ENCODE measurements at regions not wholly inside any gene's neighbourhood (a gene's known extent, or its start where the extent isn't known, plus 50 kb on each side); places are given as distances from the start of the nearest gene placed in this dataset.

- DNase-seq, result no peak
- no peaks in the 10 kb centered on the region for H3K27me3 ChIP-seq
- peak overlapping the region in 1 of 2 donors; percentile 13 for H3K27ac ChIP-seq
- intact Hi-C loops (cut with DNase I), result no loop called here
- no peaks in the 10 kb centered on the region for H3K36me3 ChIP-seq
- H3K4me3 ChIP-seq, result no peak overlapping the region
- no peak for TF ChIP-seq CTCF (IDR thresholded peaks at IDR 0.05)
- peaks cover 2 to 12% of the 10 kb centered on the region in 2 donors for H3K4me1 ChIP-seq
- H3K9me3 ChIP-seq, result no peaks in the 10 kb centered on the region
- ATAC-seq, result peak; percentile 3
Measured at GRCh38 chr10:31129271-31129670, 97.6 kb upstream of the ZNF438 start.

- H3K4me1 ChIP-seq, result peaks cover 7 to 18% of the 10 kb centered on the region in 2 donors
- no peak for DNase-seq
- H3K36me3 ChIP-seq, result no peaks in the 10 kb centered on the region
- H3K27me3 ChIP-seq, result no peaks in the 10 kb centered on the region
- no peak for TF ChIP-seq CTCF (IDR thresholded peaks at IDR 0.05)
- no peak overlapping the region for H3K4me3 ChIP-seq
- intact Hi-C loops (cut with DNase I), result loop anchor here in 1 of 2 donors (10.0 kb wide), 1 partner anchor 565 kb away; no protein-coding TSS in a partner anchor
- no peak overlapping the region for H3K27ac ChIP-seq
- ATAC-seq, result no peak
- H3K9me3 ChIP-seq, result no peaks in the 10 kb centered on the region
Measured at GRCh38 chr10:31129880-31130405, 98.3 kb upstream of the ZNF438 start.

- Histone ChIP-seq H3K4me1 (peaks cover 7 to 22% of the 10 kb centered on the region in 2 donors), H3K27ac (no peak overlapping the region), H3K4me3 (no peak overlapping the region), H3K27me3 (no peaks in the 10 kb centered on the region), H3K36me3 (no peaks in the 10 kb centered on the region), H3K9me3 (no peaks in the 10 kb centered on the region)
- DNase-seq (no peak), ATAC-seq (no peak)
- no peak for TF ChIP-seq CTCF (IDR thresholded peaks at IDR 0.05)
- intact Hi-C loops (cut with DNase I), result loop anchor here in 1 of 2 donors (10.0 kb wide), 1 partner anchor 564 kb away; no protein-coding TSS in a partner anchor
Measured at GRCh38 chr10:31130406-31130805, 98.7 kb upstream of the ZNF438 start.

- Histone ChIP-seq H3K36me3 (no peaks in the 10 kb centered on the region), H3K27me3 (no peaks in the 10 kb centered on the region), H3K4me1 (peaks cover 7 to 22% of the 10 kb centered on the region in 2 donors), H3K9me3 (no peaks in the 10 kb centered on the region), H3K4me3 (no peak overlapping the region), H3K27ac (no peak overlapping the region)
- intact Hi-C loops (cut with DNase I), result loop anchor here in 1 of 2 donors (10.0 kb wide), 1 partner anchor 564 kb away; no protein-coding TSS in a partner anchor
- no peak for ATAC-seq
- no peak for TF ChIP-seq CTCF (IDR thresholded peaks at IDR 0.05)
- DNase-seq, result no peak
Measured at GRCh38 chr10:31131251-31131650, 99.6 kb upstream of the ZNF438 start.

- H3K4me3 ChIP-seq, result no peak overlapping the region
- H3K4me1 ChIP-seq, result peaks cover 7 to 22% of the 10 kb centered on the region in 2 donors
- H3K27me3 ChIP-seq, result no peaks in the 10 kb centered on the region
- H3K27ac ChIP-seq, result peak overlapping the region in 1 of 2 donors; percentile 83
- DNase-seq, result no peak
- H3K36me3 ChIP-seq, result no peaks in the 10 kb centered on the region
- no peaks in the 10 kb centered on the region for H3K9me3 ChIP-seq
- TF ChIP-seq CTCF (IDR thresholded peaks at IDR 0.05), result no peak
- ATAC-seq, result no peak
- intact Hi-C loops (cut with DNase I), result loop anchor here in 1 of 2 donors (10.0 kb wide), 1 partner anchor 562 kb away; no protein-coding TSS in a partner anchor
Measured at GRCh38 chr10:31132681-31133244, 101.1 kb upstream of the ZNF438 start.

All from left lung (tissue), 4 donors.